Cerebellar cortex (tissue), 1 donor: ENCODE measurements at regions not wholly inside any gene's neighbourhood (a gene's known extent, or its start where the extent isn't known, plus 50 kb on each side); places are given as distances from the start of the nearest gene placed in this dataset.

Source experiments
- DNase-seq: peaks from one replicate; pipeline ENCODE4 v3.0.0-alpha.2; 2015; ENCODE audit warnings: low spot score

- no peak for DNase-seq
Measured at GRCh38 chr9:95620722-95621121, 104.0 kb upstream of the PTCH1 start.

GRCh38 chr9:95620314-95620713, 103.5 kb upstream of the PTCH1 start:
- no peak for DNase-seq

- DNase-seq = no peak
Measured at GRCh38 chr9:95615246-95615645, 98.5 kb upstream of the PTCH1 start.

GRCh38 chr9:95613670-95614069, 96.9 kb upstream of the PTCH1 start:
- DNase-seq = no peak

- DNase-seq = no peak
Measured at GRCh38 chr9:95611354-95611753, 94.6 kb upstream of the PTCH1 start.

- no peak for DNase-seq
Measured at GRCh38 chr9:95610006-95610785, 93.4 kb upstream of the PTCH1 start.

GRCh38 chr9:95609426-95609825, 92.7 kb upstream of the PTCH1 start:
- no peak for DNase-seq

GRCh38 chr9:95608341-95608740, 91.6 kb upstream of the PTCH1 start:
- no peak for DNase-seq

GRCh38 chr9:95607507-95607906, 90.7 kb upstream of the PTCH1 start:
- DNase-seq = no peak

GRCh38 chr9:95606489-95607350, 89.9 kb upstream of the PTCH1 start:
- DNase-seq = no peak

GRCh38 chr9:95605816-95606488, 89.2 kb upstream of the PTCH1 start:
- DNase-seq = no peak

- no peak for DNase-seq
Measured at GRCh38 chr9:95605101-95605500, 88.3 kb upstream of the PTCH1 start.

GRCh38 chr9:95598236-95598635, 81.5 kb upstream of the PTCH1 start:
- DNase-seq = no peak

GRCh38 chr9:95595721-95596295, 79.0 kb upstream of the PTCH1 start:
- DNase-seq = no peak

GRCh38 chr9:95592931-95593330, 76.2 kb upstream of the PTCH1 start:
- no peak for DNase-seq

- DNase-seq = no peak
Measured at GRCh38 chr9:95588724-95589588, 72.2 kb upstream of the PTCH1 start.

- DNase-seq = no peak
Measured at GRCh38 chr9:95587021-95587964, 70.5 kb upstream of the PTCH1 start.

GRCh38 chr9:95586326-95586725, 69.6 kb upstream of the PTCH1 start:
- DNase-seq = no peak

GRCh38 chr9:95585824-95586223, 69.1 kb upstream of the PTCH1 start:
- no peak for DNase-seq

- DNase-seq = no peak
Measured at GRCh38 chr9:95584176-95584575, 67.4 kb upstream of the PTCH1 start.
